ENCODE measurements at regions not wholly inside any gene's neighbourhood (a gene's known extent, or its start where the extent isn't known, plus 50 kb on each side); places are given as distances from the start of the nearest gene placed in this dataset.

DNA sequence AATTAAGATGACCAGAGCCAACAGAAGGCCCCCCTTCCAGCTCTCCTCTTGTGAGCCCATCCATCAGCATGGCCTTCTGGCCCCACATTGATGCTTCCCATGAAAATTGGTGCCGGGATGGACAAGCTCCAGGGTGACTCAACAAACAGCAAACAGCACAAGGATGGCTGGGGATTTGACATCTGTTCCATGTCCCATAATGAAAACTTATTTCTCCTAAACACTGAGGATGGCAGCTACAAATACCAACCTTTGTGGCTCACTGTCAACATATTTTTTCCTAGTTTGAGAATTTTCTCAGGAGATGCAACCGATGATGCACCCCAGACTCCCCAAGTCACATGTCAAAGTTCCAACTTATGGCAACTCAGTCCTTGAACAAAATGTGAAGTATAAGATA lies 169.6 kb upstream of the SIX2 start:
- no peak for DNase-seq (ENCODE audit: low spot score)

- no peak for DNase-seq (ENCODE audit: low spot score)
These were observed 169.1 kb upstream of the SIX2 start for GRCh38 chr2:45178359-45178758.

- DNase-seq (ENCODE audit: low spot score), result peak; percentile 65
These were observed 168.6 kb upstream of the SIX2 start for GRCh38 chr2:45177870-45178269.

GRCh38 chr2:45176390-45176789 lies 167.1 kb upstream of the SIX2 start:
- DNase-seq (ENCODE audit: low spot score), result no peak

GRCh38 chr2:45173513-45173912 lies 164.3 kb upstream of the SIX2 start:
- peak; percentile 88 for DNase-seq (ENCODE audit: low spot score)

DNA sequence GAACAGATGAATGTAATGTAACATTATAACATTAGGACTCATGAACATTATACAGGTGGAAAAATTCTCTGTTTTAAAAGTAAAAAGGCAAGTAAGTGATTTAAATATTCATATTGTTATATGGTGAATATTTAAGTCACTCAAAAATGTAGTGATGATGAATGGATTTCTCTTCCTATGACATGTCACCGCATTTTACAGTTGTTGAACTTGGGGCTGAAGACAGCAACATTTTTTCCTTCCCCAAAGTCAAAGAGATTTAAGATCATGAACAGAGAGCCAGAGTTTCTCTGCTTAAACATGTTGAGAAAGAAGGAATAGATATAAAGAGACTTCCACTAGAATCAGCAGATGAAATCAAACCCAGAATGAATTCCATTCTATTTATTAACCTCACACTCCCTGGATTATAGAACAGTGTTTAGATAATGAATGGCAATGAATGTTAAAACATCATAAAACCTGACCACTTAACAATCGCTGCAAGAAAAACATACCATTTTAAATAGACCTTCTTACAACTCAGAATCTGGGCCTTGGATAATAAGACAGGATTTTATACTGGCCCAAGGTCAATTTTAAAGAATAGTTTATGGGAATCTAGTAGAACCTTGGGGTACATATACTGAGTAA lies 163.6 kb upstream of the SIX2 start:
- no peak for DNase-seq (ENCODE audit: low spot score)

DNA sequence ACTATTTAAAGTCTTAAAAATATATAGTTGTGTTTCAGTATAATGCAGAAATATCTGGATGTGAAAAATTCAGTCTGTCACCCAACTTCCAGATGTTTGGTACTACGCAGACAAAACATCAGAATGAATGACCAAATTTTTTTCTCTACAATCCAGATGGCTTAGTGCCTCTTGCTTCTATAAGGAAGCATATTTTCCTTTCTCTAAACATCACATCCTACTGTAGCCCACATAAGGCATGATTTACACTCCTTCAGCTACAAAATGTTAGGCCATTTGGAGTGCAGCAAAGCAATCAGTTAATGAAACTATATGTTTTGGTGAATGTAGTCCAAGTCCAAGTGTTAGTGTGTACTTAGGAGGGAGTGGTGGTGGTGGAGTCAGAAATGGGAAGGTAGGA lies 162.9 kb upstream of the SIX2 start:
- DNase-seq (ENCODE audit: low spot score), result no peak

DNA sequence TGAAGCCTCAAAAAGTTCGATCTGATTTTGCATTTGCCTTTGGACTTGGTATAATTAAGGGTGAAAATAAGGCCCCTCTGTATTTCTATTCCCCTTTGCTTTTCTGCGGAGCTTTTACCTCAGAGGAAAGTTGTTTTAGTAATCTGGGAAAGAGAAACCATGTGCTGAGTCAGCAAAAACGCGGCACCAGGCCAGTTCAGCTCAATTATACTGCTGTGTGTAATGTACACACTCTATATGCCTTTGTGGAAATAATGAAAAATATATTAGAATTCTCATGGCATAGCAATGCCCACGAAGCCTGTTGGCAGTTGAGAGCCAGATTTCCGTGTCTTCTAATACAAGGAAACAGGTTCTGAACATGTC lies 161.9 kb upstream of the SIX2 start:
- no peak for DNase-seq (ENCODE audit: low spot score)

- DNase-seq (ENCODE audit: low spot score), result no peak
These were observed 161.2 kb upstream of the SIX2 start for GRCh38 chr2:45170191-45171135.

DNA sequence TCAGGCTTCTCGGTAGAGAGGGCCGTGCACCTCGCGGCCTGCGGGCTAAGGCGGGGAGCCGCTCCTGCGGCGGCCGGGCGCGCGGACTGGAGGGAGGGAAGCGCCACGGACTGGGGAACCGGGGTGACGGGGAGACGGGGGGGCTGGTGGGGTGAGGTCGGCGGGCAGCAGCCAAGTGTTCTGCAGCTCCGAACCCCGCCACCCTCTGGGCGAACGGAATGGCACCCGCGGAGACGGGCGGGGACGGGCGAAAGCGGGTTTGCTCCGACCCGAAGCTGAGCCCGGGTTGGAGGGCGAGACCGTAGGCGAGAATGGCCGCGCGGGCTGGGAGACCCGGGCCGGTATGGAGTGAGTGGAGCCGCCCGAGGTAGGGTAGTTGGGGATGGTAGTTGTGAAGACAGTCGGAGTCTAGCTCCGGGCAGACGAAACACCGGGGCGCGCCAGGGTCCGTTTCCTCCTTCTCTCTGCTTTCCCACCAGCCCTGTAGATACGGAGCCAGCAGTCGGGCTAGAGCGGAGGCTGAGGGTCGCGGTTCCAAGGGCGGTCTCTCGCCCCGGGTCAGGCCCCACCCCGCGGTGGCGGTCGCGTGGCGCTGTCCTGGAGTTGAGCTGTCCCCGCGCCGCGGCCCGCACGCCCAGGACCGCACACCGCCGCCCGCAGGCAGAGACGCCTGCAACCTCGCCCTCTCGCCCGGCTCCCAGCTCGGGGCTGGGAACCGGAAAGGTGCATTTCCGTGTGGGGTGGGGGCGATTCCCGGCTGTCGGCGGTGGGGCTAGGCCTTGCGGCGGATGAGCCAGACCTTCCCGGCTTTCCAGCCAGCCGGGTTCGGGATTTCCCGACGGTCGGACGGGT lies 160.3 kb upstream of the SIX2 start:
- DNase-seq (ENCODE audit: low spot score), result peak; percentile 6

GRCh38 chr2:45168711-45169338 lies 159.6 kb upstream of the SIX2 start:
- DNase-seq (ENCODE audit: low spot score), result peak; percentile 31

- no peak for DNase-seq (ENCODE audit: low spot score)
These were observed 158.8 kb upstream of the SIX2 start for GRCh38 chr2:45167920-45168629.

- no peak for DNase-seq (ENCODE audit: low spot score)
These were observed 157.1 kb upstream of the SIX2 start for GRCh38 chr2:45166229-45166890.

DNA sequence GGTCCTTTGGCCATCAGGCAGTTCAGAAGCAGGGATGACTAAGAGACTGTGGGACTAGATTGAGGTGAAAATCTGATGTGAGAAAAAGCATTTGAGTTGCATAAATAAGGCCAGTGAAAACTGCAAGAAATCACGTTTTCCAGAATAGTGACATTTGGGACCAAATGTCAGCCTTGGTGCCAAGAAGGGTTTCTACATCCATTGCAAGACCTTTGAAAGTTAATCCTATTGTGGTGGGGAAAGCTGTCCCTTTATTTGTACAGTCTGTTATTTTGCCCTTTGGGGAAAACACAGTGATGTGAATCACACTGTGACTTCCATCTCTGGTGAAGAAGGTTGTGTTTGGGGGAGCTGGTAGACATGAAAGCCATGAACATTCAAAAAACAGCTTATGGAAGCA lies 153.5 kb upstream of the SIX2 start:
- DNase-seq (ENCODE audit: low spot score), result no peak

- DNase-seq (ENCODE audit: low spot score), result no peak
These were observed 147.4 kb upstream of the SIX2 start for GRCh38 chr2:45156605-45157004.

DNA sequence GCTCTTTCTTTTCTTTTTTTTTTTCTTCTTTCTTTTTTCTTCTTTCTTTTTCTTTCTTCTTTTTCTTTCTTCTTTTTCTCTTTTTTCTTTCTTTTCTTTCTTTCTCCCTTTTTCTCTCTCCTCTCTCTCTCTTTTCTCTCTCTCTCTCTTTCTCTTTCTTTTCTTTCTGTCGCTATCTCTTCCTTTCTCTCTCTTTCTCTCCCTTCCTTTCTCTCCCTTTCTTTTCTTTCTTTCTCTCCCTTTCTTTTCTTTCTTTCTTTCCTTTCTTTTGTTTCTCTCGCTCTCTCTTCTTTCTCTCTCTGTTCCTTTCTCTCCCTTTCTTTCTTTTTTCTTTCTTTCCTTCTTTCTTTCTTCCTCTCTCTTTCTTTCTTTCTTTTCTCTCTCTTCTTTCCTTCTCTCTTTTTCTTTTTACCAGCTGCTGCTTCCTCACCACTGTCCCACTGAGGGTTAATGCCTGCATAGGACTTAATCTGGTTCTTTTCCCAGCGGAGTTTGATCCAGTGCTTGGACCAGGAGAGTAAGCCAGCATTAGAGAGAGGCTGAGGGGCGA lies 145.4 kb upstream of the SIX2 start:
- DNase-seq (ENCODE audit: low spot score), result no peak

- DNase-seq (ENCODE audit: low spot score), result no peak
These were observed 144.9 kb upstream of the SIX2 start for GRCh38 chr2:45154144-45154543.

- no peak for DNase-seq (ENCODE audit: low spot score)
These were observed 143.9 kb upstream of the SIX2 start for GRCh38 chr2:45153121-45153520.

GRCh38 chr2:45152691-45153090 lies 143.4 kb upstream of the SIX2 start:
- DNase-seq (ENCODE audit: low spot score), result no peak

GRCh38 chr2:45145073-45145899 lies 136.0 kb upstream of the SIX2 start:
- no peak for DNase-seq (ENCODE audit: low spot score)

Measured in kidney tubule cell (primary cell).